WTC11 (cell line): ENCODE measurements at regions not wholly inside any gene's neighbourhood (a gene's known extent, or its start where the extent isn't known, plus 50 kb on each side); places are given as distances from the start of the nearest gene placed in this dataset.

Experiments
- ATAC-seq: fragments of 200-7000 bp; cut with Tn5 transposase; 2 replicates; pipeline ENCODE4 v1.10.0; 2021; ENCODE audit warnings: mild to moderate bottlenecking, moderate library complexity
- CTCF ChIA-PET: fragments of 300-600 bp; sonication (Branson Sonifier 250); formaldehyde crosslinking; loops from one replicate; lab custom pipeline; 2021; ENCODE audit warnings: antibody characterized with exemption; lab: Charles Lee
- POLR2A ChIA-PET: fragments of 350-600 bp; sonication (Branson Sonifier 250); formaldehyde crosslinking; loops from one replicate; lab custom pipeline; 2021; ENCODE audit warnings: antibody characterized with exemption; lab: Charles Lee
- DNase-seq: peaks from one replicate; pipeline ENCODE4 v3.0.0; 2021; ENCODE audit warnings: low spot score
- H3K27ac Mint-ChIP-seq: 2 replicates; pipeline ENCODE4 v1.8.0; 2021; ENCODE audit warnings: mixed read lengths
- H3K27me3 Mint-ChIP-seq: 2 replicates; pipeline ENCODE4 v1.8.0; 2021; ENCODE audit warnings: low read depth, mild to moderate bottlenecking, moderate library complexity, mixed read lengths
- H3K36me3 Mint-ChIP-seq: 2 replicates; pipeline ENCODE4 v1.8.0; 2021; ENCODE audit warnings: mixed read lengths
- H3K4me1 Mint-ChIP-seq: 2 replicates; pipeline ENCODE4 v1.8.0; 2022; ENCODE audit warnings: mixed read lengths
- H3K4me3 Mint-ChIP-seq: 2 replicates; pipeline ENCODE4 v1.8.0; 2021; ENCODE audit warnings: mild to moderate bottlenecking, moderate library complexity, mixed read lengths
- H3K9me3 Mint-ChIP-seq: 2 replicates; pipeline ENCODE4 v1.8.0; 2021; ENCODE audit warnings: mixed read lengths
- AR ChIP-seq: fragments of 250-450 bp; sonication (Bioruptor Pico); IDR thresholded peaks from 2 replicates; pipeline ENCODE4 v1.9.0; 2021; ENCODE audit warnings: mild to moderate bottlenecking
- ATF3 ChIP-seq: sonication (generic); formaldehyde crosslinking; conservative IDR thresholded peaks from 2 replicates; pipeline ENCODE4 v1.8.1; 2022; ENCODE audit warnings: mild to moderate bottlenecking, missing genetic modification reagents
- CBFB ChIP-seq: sonication (generic); formaldehyde crosslinking; IDR thresholded peaks from 2 replicates; pipeline ENCODE4 v1.8.1; 2022; ENCODE audit warnings: mild to moderate bottlenecking, low read depth, missing genetic modification reagents
- FOXJ3 ChIP-seq: sonication (generic); formaldehyde crosslinking; IDR thresholded peaks from 2 replicates; pipeline ENCODE4 v1.9.0; 2021; ENCODE audit warnings: missing genetic modification reagents, mild to moderate bottlenecking, borderline replicate concordance
- FOXP1 ChIP-seq: sonication (generic); formaldehyde crosslinking; IDR thresholded peaks from 2 replicates; pipeline ENCODE4 v1.8.0; 2022; ENCODE audit warnings: missing genetic modification reagents, mild to moderate bottlenecking, moderate library complexity, borderline replicate concordance
- GABPB1 ChIP-seq: sonication (generic); formaldehyde crosslinking; IDR thresholded peaks from 2 replicates; pipeline ENCODE4 v1.8.1; 2023; ENCODE audit warnings: mild to moderate bottlenecking, missing genetic modification reagents
- HMGA2 ChIP-seq: fragments of 250-450 bp; sonication (Bioruptor Pico); IDR thresholded peaks from 2 replicates; pipeline ENCODE4 v1.4.0; 2021; ENCODE audit warnings: mild to moderate bottlenecking, moderate library complexity
- KAT7 ChIP-seq: sonication (generic); formaldehyde crosslinking; IDR thresholded peaks from 2 replicates; pipeline ENCODE4 v1.8.1; 2023; ENCODE audit warnings: missing genetic modification reagents, mild to moderate bottlenecking, borderline replicate concordance
- NFYB ChIP-seq: sonication (generic); formaldehyde crosslinking; conservative IDR thresholded peaks from 2 replicates; pipeline ENCODE4 v1.8.0; 2022; ENCODE audit warnings: low read depth, missing genetic modification reagents
- NR1H2 ChIP-seq: sonication (generic); formaldehyde crosslinking; IDR thresholded peaks from 2 replicates; pipeline ENCODE4 v1.9.0; 2021; ENCODE audit warnings: mild to moderate bottlenecking, moderate library complexity, missing genetic modification reagents
- NR2C2 ChIP-seq: sonication (generic); formaldehyde crosslinking; IDR thresholded peaks from 2 replicates; pipeline ENCODE4 v1.8.0; 2022; ENCODE audit warnings: mild to moderate bottlenecking, missing genetic modification reagents
- NR3C1 ChIP-seq: sonication (generic); formaldehyde crosslinking; conservative IDR thresholded peaks from 2 replicates; pipeline ENCODE4 v1.8.1; 2023; ENCODE audit warnings: low read depth, mild to moderate bottlenecking, missing genetic modification reagents
- OVOL2 ChIP-seq: fragments of 250-450 bp; sonication (Bioruptor Pico); IDR thresholded peaks from 2 replicates; pipeline ENCODE4 v1.9.0; 2021; ENCODE audit warnings: mild to moderate bottlenecking, borderline replicate concordance
- SMAD4 ChIP-seq: sonication (generic); formaldehyde crosslinking; IDR thresholded peaks from 2 replicates; pipeline ENCODE4 v1.8.0; 2022; ENCODE audit warnings: mild to moderate bottlenecking, missing genetic modification reagents
- SOX15 ChIP-seq: fragments of 250-450 bp; sonication (Bioruptor Pico); IDR thresholded peaks from 2 replicates; pipeline ENCODE4 v1.9.0; 2021; ENCODE audit warnings: mild to moderate bottlenecking
- TCF7 ChIP-seq: sonication (generic); formaldehyde crosslinking; IDR thresholded peaks from 2 replicates; pipeline ENCODE4 v1.8.0; 2022; ENCODE audit warnings: mild to moderate bottlenecking, low read depth, missing genetic modification reagents, moderate library complexity
- ZBTB21 ChIP-seq: sonication (generic); formaldehyde crosslinking; IDR thresholded peaks from 2 replicates; pipeline ENCODE4 v1.8.1; 2023; ENCODE audit warnings: mild to moderate bottlenecking, missing genetic modification reagents, borderline replicate concordance
- ZBTB43 ChIP-seq: sonication (generic); formaldehyde crosslinking; IDR thresholded peaks from 2 replicates; pipeline ENCODE4 v1.8.1; 2023; ENCODE audit warnings: mild to moderate bottlenecking, missing genetic modification reagents
- ZMAT4 ChIP-seq: fragments of 250-450 bp; sonication (Bioruptor Pico); IDR thresholded peaks from 2 replicates; pipeline ENCODE4 v1.9.0; 2021; ENCODE audit warnings: mild to moderate bottlenecking
- ZNF232 ChIP-seq: sonication (generic); formaldehyde crosslinking; IDR thresholded peaks from 2 replicates; pipeline ENCODE4 v1.8.0; 2022; ENCODE audit warnings: mild to moderate bottlenecking, missing genetic modification reagents
- ZNF396 ChIP-seq: fragments of 250-450 bp; sonication (Bioruptor Pico); IDR thresholded peaks from 2 replicates; pipeline ENCODE4 v1.8.0; 2021; ENCODE audit warnings: mild to moderate bottlenecking, moderate library complexity, borderline replicate concordance
- TF ChIP-seq, protein P1 (sequence below): sonication (generic); formaldehyde crosslinking; IDR thresholded peaks from 2 replicates; pipeline ENCODE4 v1.8.1; 2023; ENCODE audit warnings: mild to moderate bottlenecking, missing genetic modification reagents, moderate library complexity
- TF ChIP-seq, protein P2 (sequence below): sonication (generic); formaldehyde crosslinking; IDR thresholded peaks from 2 replicates; pipeline ENCODE4 v1.8.0; 2022; ENCODE audit warnings: mild to moderate bottlenecking, missing genetic modification reagents
- TF ChIP-seq, protein P3 (sequence below): sonication (generic); formaldehyde crosslinking; IDR thresholded peaks from 2 replicates; pipeline ENCODE4 v1.8.1; 2022; ENCODE audit warnings: missing genetic modification reagents, borderline replicate concordance
- TF ChIP-seq, protein P4 (sequence below): sonication (generic); formaldehyde crosslinking; conservative IDR thresholded peaks from 2 replicates; pipeline ENCODE4 v1.8.1; 2023; ENCODE audit warnings: mild to moderate bottlenecking, low read depth, missing genetic modification reagents, moderate library complexity

DNA sequence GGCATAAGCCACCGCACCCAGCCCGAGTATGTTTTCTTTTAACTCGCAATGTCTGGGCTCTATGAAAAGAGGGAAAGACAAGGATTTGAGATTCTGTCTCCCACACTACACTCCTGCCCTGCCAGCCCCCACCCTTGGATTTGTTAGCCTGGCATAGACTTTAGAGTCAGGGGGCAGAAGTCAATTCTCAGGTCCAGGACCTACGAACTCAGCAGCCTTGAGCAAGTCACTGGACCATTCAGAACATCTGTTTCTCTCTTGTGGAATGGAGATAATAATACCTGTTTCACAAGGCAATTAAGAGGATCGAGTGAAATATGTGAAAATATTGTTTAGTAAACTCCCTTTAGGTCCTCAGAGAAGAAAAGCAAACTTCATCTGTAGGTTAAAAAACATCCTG, 66.1 kb upstream of the FUT8 start:
- Mint-ChIP-seq H3K4me3 (no peak overlapping the region), H3K9me3 (0 out of 2 replicates have a peak, but pooled peaks cover 4% of the 10 kb centered on the region), H3K36me3 (no peaks in the 10 kb centered on the region), H3K4me1 (0 out of 2 replicates have a peak, but pooled peaks cover 3% of the 10 kb centered on the region), H3K27me3 (peaks cover 5% of the 10 kb centered on the region; the same call in 1 of the 2 replicates), H3K27ac (no peak overlapping the region)
- ChIA-PET POLR2A (no interaction called here), CTCF (no interaction called here)
- no peak for DNase-seq
- ATAC-seq, result no peak
- no peak for TF ChIP-seq FOXP1 (CRISPR knock-in tag)
- TF ChIP-seq NR3C1 (CRISPR knock-in tag), result no peak
- no peak for TF ChIP-seq NR2C2 (CRISPR knock-in tag)
- TF ChIP-seq ZBTB43 (CRISPR knock-in tag), result no peak
- TF ChIP-seq, protein P1, sequence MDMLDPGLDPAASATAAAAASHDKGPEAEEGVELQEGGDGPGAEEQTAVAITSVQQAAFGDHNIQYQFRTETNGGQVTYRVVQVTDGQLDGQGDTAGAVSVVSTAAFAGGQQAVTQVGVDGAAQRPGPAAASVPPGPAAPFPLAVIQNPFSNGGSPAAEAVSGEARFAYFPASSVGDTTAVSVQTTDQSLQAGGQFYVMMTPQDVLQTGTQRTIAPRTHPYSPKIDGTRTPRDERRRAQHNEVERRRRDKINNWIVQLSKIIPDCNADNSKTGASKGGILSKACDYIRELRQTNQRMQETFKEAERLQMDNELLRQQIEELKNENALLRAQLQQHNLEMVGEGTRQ, result no peak
- TF ChIP-seq, protein P2, sequence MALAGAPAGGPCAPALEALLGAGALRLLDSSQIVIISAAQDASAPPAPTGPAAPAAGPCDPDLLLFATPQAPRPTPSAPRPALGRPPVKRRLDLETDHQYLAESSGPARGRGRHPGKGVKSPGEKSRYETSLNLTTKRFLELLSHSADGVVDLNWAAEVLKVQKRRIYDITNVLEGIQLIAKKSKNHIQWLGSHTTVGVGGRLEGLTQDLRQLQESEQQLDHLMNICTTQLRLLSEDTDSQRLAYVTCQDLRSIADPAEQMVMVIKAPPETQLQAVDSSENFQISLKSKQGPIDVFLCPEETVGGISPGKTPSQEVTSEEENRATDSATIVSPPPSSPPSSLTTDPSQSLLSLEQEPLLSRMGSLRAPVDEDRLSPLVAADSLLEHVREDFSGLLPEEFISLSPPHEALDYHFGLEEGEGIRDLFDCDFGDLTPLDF (CRISPR knock-in tag), result no peak
- TF ChIP-seq ZNF396 (CRISPR knock-in tag), result no peak
- no peak for TF ChIP-seq NR1H2 (CRISPR knock-in tag)
- no peak for TF ChIP-seq SMAD4
- TF ChIP-seq ZNF232 (CRISPR knock-in tag), result no peak
- no peak for TF ChIP-seq KAT7 (CRISPR knock-in tag)
- TF ChIP-seq, protein P3, sequence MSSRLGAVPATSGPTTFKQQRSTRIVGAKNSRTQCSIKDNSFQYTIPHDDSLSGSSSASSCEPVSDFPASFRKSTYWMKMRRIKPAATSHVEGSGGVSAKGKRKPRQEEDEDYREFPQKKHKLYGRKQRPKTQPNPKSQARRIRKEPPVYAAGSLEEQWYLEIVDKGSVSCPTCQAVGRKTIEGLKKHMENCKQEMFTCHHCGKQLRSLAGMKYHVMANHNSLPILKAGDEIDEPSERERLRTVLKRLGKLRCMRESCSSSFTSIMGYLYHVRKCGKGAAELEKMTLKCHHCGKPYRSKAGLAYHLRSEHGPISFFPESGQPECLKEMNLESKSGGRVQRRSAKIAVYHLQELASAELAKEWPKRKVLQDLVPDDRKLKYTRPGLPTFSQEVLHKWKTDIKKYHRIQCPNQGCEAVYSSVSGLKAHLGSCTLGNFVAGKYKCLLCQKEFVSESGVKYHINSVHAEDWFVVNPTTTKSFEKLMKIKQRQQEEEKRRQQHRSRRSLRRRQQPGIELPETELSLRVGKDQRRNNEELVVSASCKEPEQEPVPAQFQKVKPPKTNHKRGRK (CRISPR knock-in tag), result no peak
- no peak for TF ChIP-seq GABPB1
- no peak for TF ChIP-seq ZMAT4 (CRISPR knock-in tag)
- no peak for TF ChIP-seq NFYB (CRISPR knock-in tag)
- no peak for TF ChIP-seq CBFB
- TF ChIP-seq FOXJ3, result no peak
- TF ChIP-seq ZBTB21, result no peak

DNA sequence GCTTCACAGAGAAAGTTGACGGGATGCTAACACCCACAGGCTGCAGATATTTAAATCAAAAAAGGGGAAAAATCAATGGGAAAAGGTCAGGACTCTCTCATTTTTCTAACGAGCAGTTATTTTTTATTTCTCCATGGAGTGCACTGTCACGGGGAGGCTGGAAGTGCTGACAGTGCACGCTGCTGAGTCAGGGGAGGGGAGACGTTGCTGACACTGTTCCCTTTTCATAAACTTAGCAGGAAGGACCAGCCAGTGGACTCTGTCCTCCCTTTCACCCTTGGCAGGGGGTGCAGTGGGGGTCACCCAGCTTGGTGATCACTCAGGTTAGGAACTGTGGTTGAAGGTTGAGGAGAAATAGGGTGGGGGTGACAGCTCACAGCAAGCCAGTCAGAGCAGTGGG, 65.6 kb upstream of the FUT8 start:
- H3K27me3 Mint-ChIP-seq, result peaks cover 4% of the 10 kb centered on the region; the same call in 1 of the 2 replicates
- H3K27ac Mint-ChIP-seq, result no peak overlapping the region
- no peaks in the 10 kb centered on the region for H3K36me3 Mint-ChIP-seq
- ChIA-PET POLR2A (no interaction called here), CTCF (no interaction called here)
- no peak overlapping the region for H3K4me3 Mint-ChIP-seq
- DNase-seq, result no peak
- no peak for ATAC-seq
- 0 out of 2 replicates have a peak, but pooled peaks cover 3% of the 10 kb centered on the region for H3K4me1 Mint-ChIP-seq
- H3K9me3 Mint-ChIP-seq, result 0 out of 2 replicates have a peak, but pooled peaks cover 4% of the 10 kb centered on the region
- TF ChIP-seq ATF3 (CRISPR knock-in tag), result no peak
- TF ChIP-seq, protein P4, sequence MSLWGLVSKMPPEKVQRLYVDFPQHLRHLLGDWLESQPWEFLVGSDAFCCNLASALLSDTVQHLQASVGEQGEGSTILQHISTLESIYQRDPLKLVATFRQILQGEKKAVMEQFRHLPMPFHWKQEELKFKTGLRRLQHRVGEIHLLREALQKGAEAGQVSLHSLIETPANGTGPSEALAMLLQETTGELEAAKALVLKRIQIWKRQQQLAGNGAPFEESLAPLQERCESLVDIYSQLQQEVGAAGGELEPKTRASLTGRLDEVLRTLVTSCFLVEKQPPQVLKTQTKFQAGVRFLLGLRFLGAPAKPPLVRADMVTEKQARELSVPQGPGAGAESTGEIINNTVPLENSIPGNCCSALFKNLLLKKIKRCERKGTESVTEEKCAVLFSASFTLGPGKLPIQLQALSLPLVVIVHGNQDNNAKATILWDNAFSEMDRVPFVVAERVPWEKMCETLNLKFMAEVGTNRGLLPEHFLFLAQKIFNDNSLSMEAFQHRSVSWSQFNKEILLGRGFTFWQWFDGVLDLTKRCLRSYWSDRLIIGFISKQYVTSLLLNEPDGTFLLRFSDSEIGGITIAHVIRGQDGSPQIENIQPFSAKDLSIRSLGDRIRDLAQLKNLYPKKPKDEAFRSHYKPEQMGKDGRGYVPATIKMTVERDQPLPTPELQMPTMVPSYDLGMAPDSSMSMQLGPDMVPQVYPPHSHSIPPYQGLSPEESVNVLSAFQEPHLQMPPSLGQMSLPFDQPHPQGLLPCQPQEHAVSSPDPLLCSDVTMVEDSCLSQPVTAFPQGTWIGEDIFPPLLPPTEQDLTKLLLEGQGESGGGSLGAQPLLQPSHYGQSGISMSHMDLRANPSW (CRISPR knock-in tag), result no peak
- no peak for TF ChIP-seq OVOL2 (CRISPR knock-in tag)
- TF ChIP-seq TCF7 (CRISPR knock-in tag), result no peak
- no peak for TF ChIP-seq NR2C2 (CRISPR knock-in tag)
- no peak for TF ChIP-seq HMGA2 (CRISPR knock-in tag)
- no peak for TF ChIP-seq SOX15 (CRISPR knock-in tag)
- no peak for TF ChIP-seq AR (CRISPR knock-in tag)
